Motor neuron (in vitro differentiated cells): ENCODE measurements at regions not wholly inside any gene's neighbourhood (a gene's known extent, or its start where the extent isn't known, plus 50 kb on each side); places are given as distances from the start of the nearest gene placed in this dataset.

Experiments used
- ATAC-seq, 8 experiments: fragments of 200-7000 bp; cut with Tn5 transposase; replicated peaks in 6 of 8; 2 replicates each; pipeline ENCODE4 v1.8.0; 2021; ENCODE audit warnings: mild to moderate bottlenecking in 8 of 8, moderate library complexity in 8 of 8
- H3K27ac ChIP-seq, 2 donors: fragments of 250-450 bp; sonication (Bioruptor Pico); 2 replicates each; pipeline ENCODE4 v1.9.0; 2021; ENCODE audit warnings: antibody characterized with exemption in 2 of 2, mild to moderate bottlenecking in 2 of 2, moderate library complexity in 1 of 2
- H3K4me1 ChIP-seq, 2 donors: fragments of 250-450 bp; sonication (Bioruptor Pico); replicated peaks in 1 of 2; 2 replicates each; pipeline ENCODE4 v1.6.1; 2021; ENCODE audit warnings: antibody characterized with exemption in 2 of 2, mild to moderate bottlenecking in 2 of 2, moderate library complexity in 1 of 2
- H3K4me3 ChIP-seq, 5 donors: fragments of 250-450 bp; sonication (Bioruptor Pico); 2 replicates each; pipeline ENCODE4 v1.9.0; 2021; ENCODE audit warnings: antibody characterized with exemption in 5 of 5, mild to moderate bottlenecking in 5 of 5, moderate library complexity in 4 of 5
- WGBS, 10 experiments: fragments of 450-650 bp; shearing (Covaris generic); methylation state at CpG; one replicate each; pipeline ENCODE4 v1.0.0; 2022; 5-methylcytosine and 5-hydroxymethylcytosine counted together
- in situ Hi-C, 9 experiments: fragments of 400-800 bp; cut with MboI; loops; one replicate each; pipeline ENCODE4 v1.15.0; 2021; ENCODE audit warnings: low sequenced_read_pairs in 9 of 9, low pct_unique_long_range_greater_than_20kb in 2 of 9; ENCODE audit not compliant: unreplicated experiment in 9 of 9

DNA sequence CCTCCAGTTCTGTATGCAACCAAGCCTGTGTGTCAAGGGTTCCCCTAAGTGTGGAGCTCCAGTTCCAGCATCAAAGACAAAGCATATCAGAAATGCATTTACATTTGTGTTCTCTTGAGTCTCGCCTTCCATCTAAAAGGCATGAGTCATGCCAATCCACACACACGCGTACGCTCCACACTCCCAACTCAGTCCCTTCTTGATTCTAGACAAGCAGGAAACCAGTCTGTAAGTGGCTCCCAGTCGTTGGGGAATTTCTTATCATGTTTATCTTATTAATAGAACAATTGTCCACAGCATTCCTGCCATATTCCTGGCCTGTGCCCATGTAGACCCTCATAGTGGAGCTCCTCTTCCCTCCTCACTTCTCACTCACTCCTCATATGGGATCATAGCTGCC lies 86.4 kb upstream of the SLC35G4 start:
- 33 to 100% (median 71%) methylated on average over 1 to 5 of the region's 5 CpGs; no CpG with 5 or more reads in 3 of the 10 experiments for WGBS, 10 experiments
- in situ Hi-C loops: loop anchor here in 1 of 9 experiments (25.0 kb wide), 1 partner anchor 111 kb away; no protein-coding TSS in a partner anchor
- no peak for ATAC-seq

DNA sequence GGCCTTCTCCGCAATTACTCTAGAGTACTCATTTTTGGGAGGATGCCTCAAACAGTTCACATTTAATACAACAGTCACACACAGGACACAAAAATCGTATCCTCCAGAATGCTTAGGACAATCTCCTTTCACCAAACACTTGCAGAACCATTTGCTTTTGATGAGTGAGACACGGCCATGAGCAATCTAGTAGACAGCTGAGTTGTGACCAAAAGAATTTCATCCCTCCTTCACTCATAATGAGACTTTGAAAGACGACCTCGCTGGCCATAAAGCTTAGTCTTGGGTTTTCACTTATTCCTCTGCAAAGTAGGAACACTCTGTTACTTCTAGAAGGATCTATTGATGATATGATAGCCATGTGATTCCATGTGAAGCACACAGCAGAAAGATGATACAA lies 87.5 kb upstream of the SLC35G4 start:
- ATAC-seq: no peak
- Histone ChIP-seq H3K4me3 (no peak overlapping the region), H3K4me1 (peaks cover 0 to 5% of the 10 kb centered on the region in 2 donors), H3K27ac (no peak overlapping the region)
- WGBS, 10 experiments: 22 to 84% (median 62%) methylated on average over 2 to 5 of the region's 5 CpGs; no CpG with 5 or more reads in 2 of the 10 experiments
- in situ Hi-C loops: loop anchor here in 1 of 9 experiments (25.0 kb wide), 1 partner anchor 110 kb away; no protein-coding TSS in a partner anchor

More for the DNA sequence above, 86.4 kb upstream of the SLC35G4 start:
- peaks cover 0 to 5% of the 10 kb centered on the region in 2 donors for H3K4me1 ChIP-seq
- no peak overlapping the region for H3K4me3 ChIP-seq
- H3K27ac ChIP-seq: peak overlapping the region in 1 of 2 donors; percentile 31

DNA sequence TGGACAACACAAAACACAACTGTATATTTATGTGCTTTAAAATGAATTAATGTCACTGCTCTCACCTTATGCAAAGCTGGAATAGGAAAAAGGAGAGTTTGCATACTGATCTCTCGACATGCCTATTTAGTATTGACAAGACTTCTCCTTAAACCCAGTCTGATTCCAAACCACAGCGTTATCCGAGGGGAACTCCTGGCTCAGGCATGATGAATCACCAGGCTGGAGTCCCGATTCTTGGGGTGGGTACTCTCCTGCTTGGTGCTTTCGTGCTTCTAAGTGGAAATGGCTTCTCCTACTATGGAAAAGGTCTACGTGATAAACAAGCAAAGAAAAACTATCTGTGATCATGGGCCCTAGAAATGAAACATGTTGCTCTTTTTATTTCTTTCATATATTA lies 88.9 kb upstream of the SLC35G4 start:
- in situ Hi-C loops: loop anchor here in 1 of 9 experiments (25.0 kb wide), 1 partner anchor 108 kb away; no protein-coding TSS in a partner anchor
- 0 to 100% (median 86%) methylated on average over 1 to 6 of the region's 6 CpGs for whole genome bisulfite sequencing, 10 experiments
- no peak for ATAC-seq

DNA sequence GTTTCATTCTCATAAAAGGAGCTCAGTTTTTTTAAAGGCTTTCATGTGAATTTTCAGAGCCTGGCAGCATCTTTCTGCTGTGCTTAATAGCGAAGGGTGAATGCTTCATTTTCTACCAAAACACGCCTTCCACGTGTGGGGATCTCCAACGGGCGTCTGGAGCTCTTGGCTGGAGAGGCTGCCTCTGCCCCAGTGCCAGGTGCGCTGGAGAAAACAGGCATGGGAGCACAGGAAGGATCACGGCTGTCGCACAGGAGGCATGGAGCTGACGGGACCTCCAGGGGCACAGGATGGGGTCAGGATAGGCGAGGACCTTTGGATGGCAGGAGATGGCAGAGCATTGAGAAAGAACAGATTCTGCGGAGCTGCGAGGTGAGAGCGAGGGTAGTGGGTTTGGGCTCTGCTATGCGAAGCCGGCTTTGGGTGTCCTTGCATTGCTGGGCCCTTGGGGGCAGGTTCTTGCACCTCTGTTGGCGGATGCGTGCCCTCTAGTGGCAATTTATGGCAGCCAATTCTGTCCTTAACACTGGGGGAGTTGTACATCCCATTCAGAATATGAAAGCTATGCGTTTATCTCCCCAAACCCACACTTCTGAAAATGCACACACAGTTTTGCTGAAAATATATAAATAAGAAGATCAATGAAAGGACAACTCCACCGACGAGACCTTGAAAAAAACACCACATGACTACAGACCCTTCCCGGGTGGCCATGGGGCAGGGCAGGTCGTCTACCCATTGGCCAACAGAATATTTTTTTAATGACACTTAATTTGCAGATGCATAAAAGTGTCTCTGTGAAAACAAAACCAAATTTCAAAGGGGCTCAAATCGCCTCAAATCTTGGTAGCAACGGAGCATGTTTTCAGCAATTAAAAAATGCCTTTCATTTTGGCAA lies 90.4 kb upstream of the SLC35G4 start:
- Histone ChIP-seq H3K27ac (no peak overlapping the region), H3K4me1 (peaks cover 0 to 5% of the 10 kb centered on the region in 2 donors), H3K4me3 (no peak overlapping the region)
- peak in 1 of 8 experiments; percentile 70 for ATAC-seq
- 60 to 100% (median 75%) methylated on average over 2 to 20 of the region's 24 CpGs for WGBS, 10 experiments
- in situ Hi-C loops: loop anchor here in 1 of 9 experiments (25.0 kb wide), 1 partner anchor 107 kb away; no protein-coding TSS in a partner anchor

More for the DNA sequence above, 88.9 kb upstream of the SLC35G4 start:
- H3K4me3 ChIP-seq: no peak overlapping the region
- peaks cover 0 to 5% of the 10 kb centered on the region in 2 donors for H3K4me1 ChIP-seq
- no peak overlapping the region for H3K27ac ChIP-seq

DNA sequence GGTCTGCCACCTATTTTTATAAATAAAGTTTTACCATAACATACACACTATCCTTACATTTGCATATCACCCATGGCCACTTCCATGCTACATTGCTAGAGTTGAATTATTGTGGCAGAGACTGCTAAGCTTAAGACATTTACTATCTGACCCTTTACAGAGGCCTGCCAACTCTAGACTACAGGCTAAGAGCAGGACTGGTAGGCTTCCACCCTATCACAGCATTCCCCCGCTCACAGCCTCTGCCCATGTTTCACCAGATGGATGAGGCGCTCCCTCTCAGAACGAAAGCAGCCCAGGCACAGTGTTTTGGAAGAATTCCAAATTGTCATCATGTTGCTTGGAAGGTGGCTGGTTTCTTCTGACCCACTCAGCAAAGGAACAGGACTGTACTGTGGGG lies 91.7 kb upstream of the SLC35G4 start:
- WGBS, 10 experiments: 40 to 83% (median 60%) methylated on average over 1 to 3 of the region's 3 CpGs; no CpG with 5 or more reads in 3 of the 10 experiments
- in situ Hi-C loops: loop anchor here in 1 of 9 experiments (25.0 kb wide), 1 partner anchor 105 kb away; no protein-coding TSS in a partner anchor

DNA sequence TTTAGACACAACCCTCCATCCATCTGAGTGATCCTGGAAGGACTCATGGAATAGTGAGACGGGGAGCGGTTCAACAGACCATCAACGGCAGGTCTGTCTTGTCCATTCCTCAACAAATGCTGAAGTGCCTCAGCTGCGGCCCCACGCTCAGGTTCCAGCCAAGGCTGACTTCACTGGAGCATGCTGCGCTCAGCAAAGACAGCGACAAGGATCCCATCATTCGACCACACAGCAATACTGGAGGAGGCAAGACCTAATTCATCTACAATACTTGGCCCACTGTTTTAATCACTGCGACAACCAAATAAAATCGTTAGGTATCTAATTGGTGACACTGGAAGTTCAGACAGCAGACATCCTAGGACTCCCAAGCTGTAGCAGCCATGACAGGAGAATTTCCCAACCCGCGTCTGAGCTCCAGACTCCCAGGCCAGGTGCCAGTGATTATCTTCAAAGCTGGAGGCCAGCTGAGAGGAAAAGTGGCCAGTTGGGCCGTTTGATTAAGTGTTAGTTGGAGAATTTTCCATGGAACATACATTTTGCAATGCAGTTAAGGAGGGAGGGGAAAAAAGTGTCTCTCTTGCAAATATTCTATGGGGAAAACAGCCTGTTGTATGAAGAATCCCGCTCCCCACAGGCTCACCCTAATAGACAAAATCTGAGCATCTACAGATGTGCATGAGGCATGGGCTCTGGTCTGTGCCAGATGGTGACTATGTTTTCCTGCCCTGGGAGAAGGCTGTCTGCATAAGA lies 92.5 kb upstream of the SLC35G4 start:
- in situ Hi-C loops: loop anchor here in 1 of 9 experiments (25.0 kb wide), 1 partner anchor 105 kb away; no protein-coding TSS in a partner anchor
- no peak overlapping the region for H3K27ac ChIP-seq
- H3K4me1 ChIP-seq: no peaks in the 10 kb centered on the region
- no peak overlapping the region for H3K4me3 ChIP-seq
- 8 to 91% (median 61%) methylated on average over 1 to 11 of the region's 14 CpGs; no CpG with 5 or more reads in 2 of the 10 experiments for WGBS, 10 experiments
- peak in 1 of 8 experiments; percentile 66 for ATAC-seq

More for the DNA sequence above, 91.7 kb upstream of the SLC35G4 start:
- H3K27ac ChIP-seq: no peak overlapping the region
- no peak overlapping the region for H3K4me3 ChIP-seq
- H3K4me1 ChIP-seq: no peaks in the 10 kb centered on the region
- ATAC-seq: peak in 1 of 8 experiments; percentile 37

DNA sequence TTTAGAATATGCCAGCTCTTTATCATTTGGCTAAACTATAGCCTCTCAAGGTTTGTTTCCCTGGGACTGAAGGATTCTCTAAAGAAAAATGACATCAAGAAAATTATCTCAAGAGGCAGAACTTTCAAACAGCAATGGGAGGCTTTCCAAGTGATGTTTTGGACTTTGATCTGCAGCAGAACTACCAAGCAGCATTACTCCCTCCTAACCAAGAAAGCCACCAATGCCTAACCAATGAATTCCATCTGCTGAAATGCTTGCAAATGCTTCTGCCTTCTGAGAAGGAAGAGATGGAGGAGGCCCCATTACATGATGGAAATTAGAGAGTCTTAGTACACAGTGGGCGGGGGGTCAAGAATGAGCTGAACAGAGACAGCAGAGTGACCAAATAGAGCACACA lies 95.1 kb upstream of the SLC35G4 start:
- ATAC-seq: peak in 1 of 8 experiments; percentile 15
- Histone ChIP-seq H3K4me3 (no peak overlapping the region), H3K27ac (no peak overlapping the region), H3K4me1 (no peaks in the 10 kb centered on the region)
- in situ Hi-C loops: loop anchor here in 1 of 9 experiments (25.0 kb wide), 1 partner anchor 102 kb away; no protein-coding TSS in a partner anchor
- 88 to 100% (median 100%) methylated on average over 1 of the region's 1 CpG; no CpG with 5 or more reads in 7 of the 10 experiments for whole genome bisulfite sequencing, 10 experiments

DNA sequence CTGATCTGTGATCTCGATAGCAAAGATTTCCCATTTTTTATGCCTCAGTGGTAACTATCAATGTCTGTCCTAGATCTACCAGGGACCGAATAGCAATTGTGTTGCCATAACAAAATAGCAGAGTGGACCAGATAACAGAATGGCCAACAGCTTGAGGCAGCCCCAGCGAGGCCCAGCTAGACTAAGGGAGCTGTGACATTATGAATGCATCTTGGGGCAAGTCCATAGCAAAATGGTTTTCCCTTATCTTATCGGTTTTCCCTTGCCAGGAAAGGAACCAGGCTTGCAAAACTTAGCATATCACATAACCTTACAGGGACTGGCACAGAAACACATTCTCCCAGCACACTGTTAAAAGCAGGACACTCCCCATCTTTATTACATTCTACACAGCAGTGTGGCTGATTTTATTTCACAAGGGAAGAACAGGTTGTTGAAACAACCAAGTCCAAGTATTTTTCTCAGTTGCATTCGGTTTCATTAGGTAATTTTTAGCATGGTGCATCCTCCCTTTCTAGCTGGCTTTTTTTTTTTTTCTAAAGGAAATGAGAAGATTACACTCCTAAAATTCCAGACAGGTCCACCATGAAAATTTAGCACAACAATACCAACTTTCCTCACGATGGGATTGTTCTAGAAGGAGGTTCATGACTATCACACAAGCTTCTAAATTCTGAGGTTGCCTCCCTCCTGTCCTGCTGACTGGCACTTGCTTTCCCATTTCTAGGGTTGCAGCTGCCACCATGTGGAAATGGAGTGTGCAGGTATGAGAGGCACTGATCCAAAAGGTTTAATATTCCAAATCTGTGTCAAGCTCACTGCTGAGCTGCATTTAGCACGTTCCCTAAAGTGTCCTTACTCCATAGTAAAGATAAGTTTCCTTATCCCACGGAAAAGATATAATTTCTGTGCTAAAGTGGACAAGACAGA lies 97.0 kb upstream of the SLC35G4 start:
- ATAC-seq: peak in 2 of 8 experiments; percentile 45 to 65
- 28 to 100% (median 64%) methylated on average over 1 to 8 of the region's 8 CpGs for WGBS, 10 experiments
- in situ Hi-C loops: loop anchor here in 1 of 9 experiments (25.0 kb wide), 1 partner anchor 100 kb away; no protein-coding TSS in a partner anchor
- Histone ChIP-seq H3K27ac (no peak overlapping the region), H3K4me1 (no peaks in the 10 kb centered on the region), H3K4me3 (no peak overlapping the region)

DNA sequence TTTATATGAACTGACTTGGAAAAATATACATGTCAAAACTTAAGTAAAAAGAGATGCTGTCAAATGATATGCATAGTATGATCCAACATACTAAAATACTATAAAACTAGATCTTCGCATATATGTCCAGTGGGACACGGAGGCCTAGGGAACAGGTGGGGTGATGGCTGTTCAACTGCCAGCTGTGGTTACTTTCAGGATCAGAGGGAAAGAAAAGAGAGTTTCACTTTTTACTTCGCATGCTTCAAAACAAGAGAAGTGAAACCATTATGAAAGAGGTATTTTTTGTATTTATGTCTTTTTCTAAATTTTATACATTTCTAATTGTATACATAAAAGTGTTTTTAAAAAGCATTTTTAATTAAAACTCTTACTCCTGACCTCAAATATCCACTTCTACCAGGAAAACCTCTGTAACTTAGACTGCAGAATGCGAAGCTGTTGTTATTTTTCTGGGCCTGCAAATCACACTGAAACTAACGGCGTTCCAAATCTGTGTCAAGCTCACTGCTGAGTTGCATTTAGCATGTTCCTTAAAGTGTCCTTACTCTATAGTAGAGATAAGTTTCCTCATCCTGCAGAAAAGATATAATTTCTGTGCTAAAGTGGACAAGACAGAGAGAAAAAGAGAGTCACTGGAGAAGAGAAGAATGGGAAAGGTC lies 97.8 kb upstream of the SLC35G4 start:
- no peak for ATAC-seq
- 60 to 100% (median 91%) methylated on average over 1 to 6 of the region's 6 CpGs for WGBS, 10 experiments
- no peak overlapping the region for H3K27ac ChIP-seq
- no peaks in the 10 kb centered on the region for H3K4me1 ChIP-seq
- in situ Hi-C loops: loop anchor here in 1 of 9 experiments (25.0 kb wide), 1 partner anchor 99 kb away; no protein-coding TSS in a partner anchor
- no peak overlapping the region for H3K4me3 ChIP-seq

DNA sequence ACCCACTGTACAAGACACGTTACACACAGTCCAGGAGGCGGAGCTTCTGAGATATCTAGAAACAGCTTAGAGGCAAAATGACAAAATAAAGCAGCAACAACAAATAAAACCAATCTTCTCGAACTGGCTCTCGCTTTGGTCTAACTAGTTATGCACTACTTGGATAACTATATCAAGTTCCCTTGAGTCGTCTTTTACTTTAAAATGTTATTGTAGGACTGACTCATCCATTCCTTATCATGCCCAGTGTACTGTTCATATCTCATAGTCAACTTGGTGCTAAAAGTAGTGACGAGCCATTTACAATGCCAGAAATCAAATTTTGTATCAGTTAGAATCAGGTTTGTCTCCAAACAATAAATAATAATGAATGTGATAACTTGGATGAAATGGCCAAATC lies 102.5 kb upstream of the SLC35G4 start:
- Histone ChIP-seq H3K4me1 (no peaks in the 10 kb centered on the region), H3K4me3 (no peak overlapping the region), H3K27ac (no peak overlapping the region)
- WGBS, 10 experiments: 53 to 97% (median 80%) methylated on average over 2 to 6 of the region's 6 CpGs; no CpG with 5 or more reads in 1 of the 10 experiments
- no peak for ATAC-seq
- in situ Hi-C loops: loop anchor here in 1 of 9 experiments (25.0 kb wide), 1 partner anchor 95 kb away; no protein-coding TSS in a partner anchor

DNA sequence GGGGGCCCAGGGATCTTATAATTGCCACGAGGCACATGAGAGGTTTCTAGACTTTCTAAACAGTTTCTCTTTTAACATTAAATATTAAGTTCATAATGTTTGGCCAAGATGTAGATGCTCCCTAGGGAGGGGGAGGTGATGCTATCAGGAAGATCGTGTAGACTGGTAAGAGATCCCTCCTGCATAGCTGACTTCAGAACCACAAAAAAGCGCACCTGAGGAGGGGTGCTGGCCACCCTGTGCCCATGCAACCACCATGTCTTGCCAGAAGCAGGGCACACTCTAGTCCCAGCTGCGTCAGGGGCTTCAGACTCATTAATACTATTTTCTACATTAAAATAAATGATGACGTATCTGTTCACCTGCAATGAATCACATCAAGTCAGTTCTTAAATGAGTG lies 103.4 kb upstream of the SLC35G4 start:
- H3K4me1 ChIP-seq: no peaks in the 10 kb centered on the region
- in situ Hi-C loops: loop anchor here in 1 of 9 experiments (25.0 kb wide), 1 partner anchor 94 kb away; no protein-coding TSS in a partner anchor
- H3K27ac ChIP-seq: no peak overlapping the region
- no peak overlapping the region for H3K4me3 ChIP-seq
- WGBS, 10 experiments: 0 to 100% (median 50%) methylated on average over 1 to 4 of the region's 5 CpGs; no CpG with 5 or more reads in 1 of the 10 experiments
- ATAC-seq: no peak
